H1 (cell line): ENCODE measurements at regions not wholly inside any gene's neighbourhood (a gene's known extent, or its start where the extent isn't known, plus 50 kb on each side); places are given as distances from the start of the nearest gene placed in this dataset.
A peak's percentile ranks its signal among the peaks of the same experiment; 100 is the strongest.

Experiments used
- CTCF ChIA-PET: fragments of 300-600 bp; sonication (Branson Sonifier 250); formaldehyde crosslinking; loops from one replicate; lab custom pipeline; 2021; ENCODE audit not compliant: partially characterized antibody; lab: Charles Lee
- POLR2A ChIA-PET: fragments of 300-600 bp; sonication (Branson Sonifier 250); formaldehyde crosslinking; loops from one replicate; lab custom pipeline; 2021; ENCODE audit warnings: inconsistent platforms; ENCODE audit not compliant: partially characterized antibody; lab: Charles Lee
- DNase-seq, 2 experiments: peaks; one replicate each; pipeline versions ENCODE4 v3.0.0 to v3.0.0-alpha.2; 2010 to 2022; ENCODE audit warnings: low spot score in 2 of 2, low read depth in 1 of 2, mixed read lengths in 1 of 2
- FAIRE-seq: peaks from 2 replicates; lab custom pipeline; 2011; peaks lifted over from hg19 to GRCh38; lab: Jason Lieb, UNC
- H2AFZ ChIP-seq: 2 replicates; pipeline ENCODE4 v1.8.1; 2012; ENCODE audit warnings: low read length, inconsistent platforms
- H2AK5ac ChIP-seq: 2 replicates; pipeline ENCODE4 v1.6.1; 2013; ENCODE audit warnings: low read depth, low read length
- H2BK120ac ChIP-seq: replicated peaks from 2 replicates; pipeline ENCODE3; 2013; ENCODE audit warnings: low read depth, low read length, inconsistent platforms
- H2BK12ac ChIP-seq: 2 replicates; pipeline ENCODE4 v1.6.1; 2013; ENCODE audit warnings: low read depth, low read length
- H2BK15ac ChIP-seq: 2 replicates; pipeline ENCODE4 v1.6.1; 2013; ENCODE audit warnings: low read length
- H2BK20ac ChIP-seq: 2 replicates; pipeline ENCODE4 v1.6.1; 2013; ENCODE audit warnings: low read length
- H2BK5ac ChIP-seq: 2 replicates; pipeline ENCODE4 v1.6.1; 2013; ENCODE audit warnings: low read depth, low read length
- H3K14ac ChIP-seq: 2 replicates; pipeline ENCODE4 v1.6.1; 2013; ENCODE audit warnings: inconsistent platforms; ENCODE audit not compliant: insufficient read length
- H3K18ac ChIP-seq: 2 replicates; pipeline ENCODE4 v1.6.1; 2013; ENCODE audit warnings: low read length; ENCODE audit errors: extremely low read depth
- H3K23ac ChIP-seq: 2 replicates; pipeline ENCODE4 v1.6.1; 2013; ENCODE audit warnings: inconsistent platforms; ENCODE audit not compliant: insufficient read length
- H3K23me2 ChIP-seq: 2 replicates; pipeline ENCODE4 v1.6.1; 2013; ENCODE audit warnings: low read depth, low read length
- H3K27ac ChIP-seq: 2 replicates; pipeline ENCODE4 v1.6.1; 2011; ENCODE audit warnings: low read depth, low read length, inconsistent platforms
- H3K27me3 ChIP-seq, 4 experiments: replicated peaks in 1 of 4; 1 replicate in 1 of 4; 2 replicates in 3 of 4; pipeline versions ENCODE4 v1.6.1 to v1.8.1; 2011 to 2013; ENCODE audit warnings: low read length in 3 of 4, mild to moderate bottlenecking in 3 of 4, inconsistent platforms in 2 of 4, mixed read lengths in 2 of 4, moderate library complexity in 1 of 4; ENCODE audit not compliant: control insufficient read depth in 3 of 4, insufficient read depth in 3 of 4; ENCODE audit errors: extremely low read depth in 1 of 4
- H3K36me3 ChIP-seq, 4 experiments: 2 replicates each; pipeline versions ENCODE4 v1.6.1 to v1.8.1; 2011 to 2013; ENCODE audit warnings: mild to moderate bottlenecking in 4 of 4, low read length in 3 of 4, moderate library complexity in 2 of 4, control low read depth in 1 of 4, inconsistent platforms in 1 of 4; ENCODE audit not compliant: insufficient read depth in 4 of 4, control insufficient read depth in 2 of 4
- H3K4ac ChIP-seq: replicated peaks from 2 replicates; pipeline ENCODE3; 2013; ENCODE audit warnings: low read length, low read depth, mixed read lengths, inconsistent platforms; ENCODE audit not compliant: insufficient read length
- H3K4me1 ChIP-seq, 4 experiments: replicated peaks in 1 of 4; 1 replicate in 1 of 4; 2 replicates in 3 of 4; pipeline versions ENCODE4 v1.6.1 to v1.8.1; 2011 to 2013; ENCODE audit warnings: low read length in 3 of 4, inconsistent platforms in 2 of 4, mixed read lengths in 1 of 4; ENCODE audit not compliant: insufficient read depth in 4 of 4, control insufficient read depth in 3 of 4
- H3K4me2 ChIP-seq, 2 experiments: 2 replicates each; pipeline versions ENCODE4 v1.6.1 to v1.8.1; 2011 to 2013; ENCODE audit warnings: low read depth in 2 of 2, low read length in 2 of 2, control low read depth in 1 of 2, inconsistent platforms in 1 of 2, mild to moderate bottlenecking in 1 of 2; ENCODE audit not compliant: insufficient read depth in 1 of 2
- H3K4me3 ChIP-seq, 4 experiments: fragments of 200-600, 300-600 bp in 1 of 4; sonication (generic), shearing (Covaris generic), sonication (Bioruptor Twin) in 1 of 4; 2 replicates each; pipeline versions ENCODE4 v1.5.1 to v1.8.1; 2011 to 2016; ENCODE audit warnings: low read length in 4 of 4, low read depth in 3 of 4, control low read depth in 2 of 4, inconsistent platforms in 2 of 4, mild to moderate bottlenecking in 2 of 4, mixed read lengths in 1 of 4, moderate library complexity in 1 of 4; ENCODE audit not compliant: insufficient read depth in 2 of 4; ENCODE audit errors: extremely low read depth in 1 of 4
- H3K56ac ChIP-seq: replicated peaks from 2 replicates; pipeline ENCODE3; 2013; ENCODE audit warnings: low read depth, mild to moderate bottlenecking, mixed read lengths, low read length, inconsistent platforms; ENCODE audit not compliant: insufficient read length
- H3K79me1 ChIP-seq: 2 replicates; pipeline ENCODE4 v1.6.1; 2013; ENCODE audit warnings: low read depth, low read length, control low read depth
- H3K79me2 ChIP-seq, 2 experiments: 2 replicates each; pipeline versions ENCODE4 v1.6.1 to v1.8.1; 2012 to 2013; ENCODE audit warnings: low read length in 2 of 2, mild to moderate bottlenecking in 2 of 2, inconsistent platforms in 1 of 2; ENCODE audit not compliant: insufficient read depth in 2 of 2, control insufficient read depth in 1 of 2
- H3K9ac ChIP-seq, 4 experiments: replicated peaks in 1 of 4; 1 replicate in 1 of 4; 2 replicates in 3 of 4; pipeline versions ENCODE4 v1.6.1 to v1.8.1; 2011 to 2013; ENCODE audit warnings: low read depth in 3 of 4, low read length in 3 of 4, control low read depth in 2 of 4, mild to moderate bottlenecking in 2 of 4, moderate library complexity in 2 of 4, inconsistent platforms in 1 of 4; ENCODE audit errors: extremely low read depth in 1 of 4
- H3K9me3 ChIP-seq, 2 experiments: 2 replicates each; pipeline versions ENCODE4 v1.6.1 to v1.8.1; 2012 to 2013; ENCODE audit warnings: mild to moderate bottlenecking in 2 of 2, moderate library complexity in 2 of 2, control low read depth in 1 of 2, inconsistent platforms in 1 of 2, low read depth in 1 of 2, low read length in 1 of 2, mixed read lengths in 1 of 2; ENCODE audit not compliant: insufficient read depth in 2 of 2
- H4K20me1 ChIP-seq, 2 experiments: replicated peaks in 1 of 2; 2 replicates each; pipeline versions ENCODE3 to v1.8.1; 2011 to 2013; ENCODE audit warnings: inconsistent platforms in 2 of 2, low read length in 2 of 2, mild to moderate bottlenecking in 1 of 2; ENCODE audit not compliant: insufficient read depth in 2 of 2, control insufficient read depth in 1 of 2
- H4K5ac ChIP-seq: 2 replicates; pipeline ENCODE4 v1.6.1; 2013; ENCODE audit warnings: low read length, low read depth, mixed read lengths, inconsistent platforms; ENCODE audit not compliant: insufficient read length
- H4K8ac ChIP-seq: 2 replicates; pipeline ENCODE4 v1.8.0; 2013; ENCODE audit warnings: mild to moderate bottlenecking, moderate library complexity, low read length, inconsistent platforms; ENCODE audit not compliant: insufficient read depth; ENCODE audit errors: extremely low read depth
- H4K91ac ChIP-seq: replicated peaks from 2 replicates; pipeline ENCODE3; 2013; ENCODE audit warnings: low read length, mixed read lengths, inconsistent platforms; ENCODE audit not compliant: insufficient read length
- CBX5 ChIP-seq: fragments of 300-800, 300-1000 bp; sonication (generic); IDR thresholded peaks from 2 replicates; pipeline ENCODE4 v1.7.1; 2016; ENCODE audit warnings: antibody characterized with exemption, low read length, low read depth
- CEBPB ChIP-seq: IDR thresholded peaks from 2 replicates; pipeline ENCODE4 v1.6.1; 2012; ENCODE audit warnings: low read depth, low read length
- EZH2 ChIP-seq: fragments of 200-600 bp; sonication (generic); IDR thresholded peaks from 2 replicates; pipeline ENCODE4 v1.7.1; 2012; ENCODE audit warnings: low read depth, mild to moderate bottlenecking, moderate library complexity, low read length, inconsistent platforms; ENCODE audit not compliant: severe bottlenecking
- FOSL1 ChIP-seq: IDR thresholded peaks from 2 replicates; pipeline ENCODE4 v1.6.1; 2011; ENCODE audit warnings: mild to moderate bottlenecking, low read depth, low read length, moderate library complexity; ENCODE audit not compliant: insufficient read depth
- KDM4A ChIP-seq: IDR thresholded peaks from one replicate; pipeline ENCODE4 v1.7.1; 2012; ENCODE audit warnings: low read depth, mild to moderate bottlenecking, moderate library complexity, low read length, inconsistent platforms; ENCODE audit not compliant: severe bottlenecking
- POLR2AphosphoS5 ChIP-seq: IDR thresholded peaks from 2 replicates; pipeline ENCODE4 v1.6.1; 2011; ENCODE audit warnings: low read depth, low read length
- RBBP5 ChIP-seq: IDR thresholded peaks from 2 replicates; pipeline ENCODE4 v1.7.1; 2012; ENCODE audit warnings: low read depth, mild to moderate bottlenecking, inconsistent platforms, low read length, moderate library complexity, borderline replicate concordance
- RXRA ChIP-seq: IDR thresholded peaks from 2 replicates; pipeline ENCODE4 v1.6.1; 2011; ENCODE audit warnings: low read depth, mild to moderate bottlenecking, low read length, moderate library complexity; ENCODE audit not compliant: insufficient read depth
- SIN3A ChIP-seq, 2 experiments: IDR thresholded peaks in 1 of 2; conservative IDR thresholded peaks in 1 of 2; 2 replicates each; pipeline ENCODE4 v1.6.1; 2011 to 2012; ENCODE audit warnings: low read length in 2 of 2, improper control_type of control experiment in 1 of 2, low read depth in 1 of 2, mild to moderate bottlenecking in 1 of 2
- SIX5 ChIP-seq: IDR thresholded peaks from 2 replicates; pipeline ENCODE4 v1.6.1; 2011; ENCODE audit warnings: mild to moderate bottlenecking, low read depth, low read length
- TAF1 ChIP-seq: IDR thresholded peaks from 2 replicates; pipeline ENCODE4 v1.6.1; 2011; ENCODE audit warnings: mild to moderate bottlenecking, low read depth, low read length
- TAF7 ChIP-seq: optimal IDR thresholded peaks from 2 replicates; pipeline ENCODE3; 2011; ENCODE audit warnings: low read depth, mild to moderate bottlenecking, inconsistent platforms, low read length, moderate library complexity, borderline replicate concordance
- TEAD4 ChIP-seq: IDR thresholded peaks from 2 replicates; pipeline ENCODE4 v1.6.1; 2012; ENCODE audit warnings: low read depth, low read length, inconsistent platforms, mixed read lengths
- TF ChIP-seq, protein P1 (sequence below): IDR thresholded peaks from 2 replicates; pipeline ENCODE4 v1.6.1; 2012; ENCODE audit warnings: inconsistent platforms
- TF ChIP-seq, protein P2 (sequence below): IDR thresholded peaks from 2 replicates; pipeline ENCODE4 v1.6.1; 2012; ENCODE audit warnings: inconsistent platforms

GRCh38 chr14:40889126-40889525 is 717.5 kb upstream of the LRFN5 start:
- POLR2A ChIA-PET: no interaction called here
- TF ChIP-seq TAF1: no peak
- TF ChIP-seq, protein P1, sequence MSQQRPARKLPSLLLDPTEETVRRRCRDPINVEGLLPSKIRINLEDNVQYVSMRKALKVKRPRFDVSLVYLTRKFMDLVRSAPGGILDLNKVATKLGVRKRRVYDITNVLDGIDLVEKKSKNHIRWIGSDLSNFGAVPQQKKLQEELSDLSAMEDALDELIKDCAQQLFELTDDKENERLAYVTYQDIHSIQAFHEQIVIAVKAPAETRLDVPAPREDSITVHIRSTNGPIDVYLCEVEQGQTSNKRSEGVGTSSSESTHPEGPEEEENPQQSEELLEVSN: no peak
- TF ChIP-seq POLR2AphosphoS5: no peak
- no peak for TF ChIP-seq SIN3A (conservative IDR thresholded peaks at IDR 0.05 in 1 of 2, IDR thresholded peaks at IDR 0.05 in 1 of 2; ENCODE audit: low read depth in 1 of 2, low read length in 2 of 2)
- no peak for TF ChIP-seq CBX5
- no peak for TF ChIP-seq TEAD4
- TF ChIP-seq RXRA: no peak
- no peak for TF ChIP-seq EZH2
- no peak for TF ChIP-seq FOSL1
- no peak for TF ChIP-seq RBBP5
- TF ChIP-seq CEBPB: no peak
- no peak for TF ChIP-seq KDM4A
- TF ChIP-seq SIX5: no peak
- no peak for TF ChIP-seq TAF7
- TF ChIP-seq, protein P2, sequence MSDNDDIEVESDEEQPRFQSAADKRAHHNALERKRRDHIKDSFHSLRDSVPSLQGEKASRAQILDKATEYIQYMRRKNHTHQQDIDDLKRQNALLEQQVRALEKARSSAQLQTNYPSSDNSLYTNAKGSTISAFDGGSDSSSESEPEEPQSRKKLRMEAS: no peak

More at GRCh38 chr14:40889126-40889525, 717.5 kb upstream of the LRFN5 start:
- Histone ChIP-seq H2BK5ac (no peak overlapping the region), H3K27ac (no peak overlapping the region), H3K56ac (peak overlapping the region; percentile 52), H3K23me2 (no peaks in the 10 kb centered on the region; the same call in 1 of the 2 replicates), H3K4me1 (no peaks in the 10 kb centered on the region), H2AK5ac (no peak overlapping the region), H4K91ac (no peak overlapping the region), H3K4ac (no peak overlapping the region), H3K18ac (no peak overlapping the region), H3K9me3 (no peaks in the 10 kb centered on the region), H3K27me3 (no peaks in the 10 kb centered on the region), H4K8ac (no peak overlapping the region), H3K14ac (no peak overlapping the region), H3K79me2 (no peaks in the 10 kb centered on the region), H3K23ac (no peak overlapping the region), H4K20me1 (no peaks in the 10 kb centered on the region), H2AFZ (no peak overlapping the region), H2BK20ac (no peak overlapping the region), H4K5ac (no peak overlapping the region), H3K9ac (no peak overlapping the region), H3K79me1 (no peaks in the 10 kb centered on the region), H3K4me2 (no peak overlapping the region), H2BK12ac (no peak overlapping the region), H3K4me3 (no peak overlapping the region), H2BK120ac (no peak overlapping the region), H2BK15ac (no peak overlapping the region), H3K36me3 (no peaks in the 10 kb centered on the region)
- DNase-seq (no peak), FAIRE-seq (no peak)
- CTCF ChIA-PET: no interaction called here
